Progenitor cell of endocrine pancreas (in vitro differentiated cells): ENCODE measurements at regions not wholly inside any gene's neighbourhood (a gene's known extent, or its start where the extent isn't known, plus 50 kb on each side); places are given as distances from the start of the nearest gene placed in this dataset.
A peak's percentile ranks its signal among the peaks of the same experiment; 100 is the strongest.

ENCODE experiments used
- DNase-seq: peaks from one replicate; pipeline ENCODE4 v3.0.0; 2021; ENCODE audit warnings: low spot score; ENCODE audit not compliant: unreplicated experiment
- H3K27ac Mint-ChIP-seq: 2 replicates; pipeline ENCODE4 v1.8.0; 2021; ENCODE audit warnings: mild to moderate bottlenecking, moderate library complexity, mixed read lengths
- H3K27me3 Mint-ChIP-seq: 2 replicates; pipeline ENCODE4 v1.8.0; 2021; ENCODE audit warnings: mixed read lengths
- H3K36me3 Mint-ChIP-seq: 2 replicates; pipeline ENCODE4 v1.8.0; 2022; ENCODE audit warnings: mixed read lengths; ENCODE audit not compliant: insufficient read depth
- H3K4me1 Mint-ChIP-seq: 2 replicates; pipeline ENCODE4 v1.8.0; 2021; ENCODE audit warnings: low read depth, mixed read lengths
- H3K4me3 Mint-ChIP-seq: 2 replicates; pipeline ENCODE4 v1.8.0; 2021; ENCODE audit warnings: low read depth, mild to moderate bottlenecking, moderate library complexity, mixed read lengths
- H3K9me3 Mint-ChIP-seq: 2 replicates; pipeline ENCODE4 v1.8.0; 2021; ENCODE audit warnings: low read depth, mixed read lengths
- TF ChIP-seq, protein P1 (sequence below): fragments of 200-600 bp; sonication (generic); IDR thresholded peaks from one replicate; pipeline ENCODE4 v1.5.0; 2021; ENCODE audit warnings: antibody characterized with exemption, mild to moderate bottlenecking; ENCODE audit not compliant: unreplicated experiment

DNA sequence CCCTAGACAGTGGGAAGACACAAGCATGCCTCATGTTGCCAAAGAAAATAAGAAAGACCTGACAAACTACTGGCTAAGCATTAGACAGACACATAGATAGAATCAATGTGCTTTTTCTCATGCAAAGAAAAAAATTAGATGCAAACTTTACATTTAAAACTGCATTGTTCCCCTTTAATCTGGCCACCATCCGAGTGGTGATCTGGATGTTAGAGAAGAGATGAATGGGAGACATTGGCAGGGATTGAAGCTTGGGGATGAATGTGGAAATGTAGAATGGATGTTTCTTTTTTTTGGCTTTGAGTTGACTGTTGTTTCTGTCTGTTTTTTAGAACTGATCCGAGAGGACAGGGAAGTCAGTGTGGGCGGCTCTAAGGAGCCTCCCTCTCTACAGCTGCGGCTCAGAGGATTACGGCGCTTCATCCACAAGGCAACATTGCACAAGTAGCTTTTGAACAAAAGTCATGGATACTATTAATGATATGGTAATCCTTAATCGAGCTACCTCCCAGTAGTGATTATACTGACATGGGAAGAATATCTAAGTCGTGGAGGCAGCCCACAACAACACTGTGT, 53.0 kb downstream of the HELT start:
- H3K4me3 Mint-ChIP-seq = no peak overlapping the region
- no peaks in the 10 kb centered on the region for H3K36me3 Mint-ChIP-seq
- H3K4me1 Mint-ChIP-seq = no peaks in the 10 kb centered on the region
- H3K9me3 Mint-ChIP-seq = no peaks in the 10 kb centered on the region
- TF ChIP-seq, protein P1, sequence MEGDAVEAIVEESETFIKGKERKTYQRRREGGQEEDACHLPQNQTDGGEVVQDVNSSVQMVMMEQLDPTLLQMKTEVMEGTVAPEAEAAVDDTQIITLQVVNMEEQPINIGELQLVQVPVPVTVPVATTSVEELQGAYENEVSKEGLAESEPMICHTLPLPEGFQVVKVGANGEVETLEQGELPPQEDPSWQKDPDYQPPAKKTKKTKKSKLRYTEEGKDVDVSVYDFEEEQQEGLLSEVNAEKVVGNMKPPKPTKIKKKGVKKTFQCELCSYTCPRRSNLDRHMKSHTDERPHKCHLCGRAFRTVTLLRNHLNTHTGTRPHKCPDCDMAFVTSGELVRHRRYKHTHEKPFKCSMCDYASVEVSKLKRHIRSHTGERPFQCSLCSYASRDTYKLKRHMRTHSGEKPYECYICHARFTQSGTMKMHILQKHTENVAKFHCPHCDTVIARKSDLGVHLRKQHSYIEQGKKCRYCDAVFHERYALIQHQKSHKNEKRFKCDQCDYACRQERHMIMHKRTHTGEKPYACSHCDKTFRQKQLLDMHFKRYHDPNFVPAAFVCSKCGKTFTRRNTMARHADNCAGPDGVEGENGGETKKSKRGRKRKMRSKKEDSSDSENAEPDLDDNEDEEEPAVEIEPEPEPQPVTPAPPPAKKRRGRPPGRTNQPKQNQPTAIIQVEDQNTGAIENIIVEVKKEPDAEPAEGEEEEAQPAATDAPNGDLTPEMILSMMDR = no peak
- H3K27me3 Mint-ChIP-seq = peaks cover 18% of the 10 kb centered on the region
- peak overlapping the region; percentile 30 for H3K27ac Mint-ChIP-seq
- DNase-seq = no peak

- Mint-ChIP-seq H3K27me3 (peaks cover 18% of the 10 kb centered on the region), H3K4me1 (no peaks in the 10 kb centered on the region), H3K27ac (no peak overlapping the region), H3K9me3 (no peaks in the 10 kb centered on the region), H3K4me3 (no peak overlapping the region), H3K36me3 (no peaks in the 10 kb centered on the region)
- TF ChIP-seq, protein P1 = no peak
- no peak for DNase-seq
These were observed 61.1 kb downstream of the HELT start for GRCh38 chr4:185079271-185079905.

- peaks cover 22% of the 10 kb centered on the region for H3K27me3 Mint-ChIP-seq
- H3K4me3 Mint-ChIP-seq = no peak overlapping the region
- no peaks in the 10 kb centered on the region for H3K4me1 Mint-ChIP-seq
- no peaks in the 10 kb centered on the region for H3K9me3 Mint-ChIP-seq
- no peak overlapping the region for H3K27ac Mint-ChIP-seq
- TF ChIP-seq, protein P1 = no peak
- no peaks in the 10 kb centered on the region for H3K36me3 Mint-ChIP-seq
- no peak for DNase-seq
These were observed 62.3 kb downstream of the HELT start for GRCh38 chr4:185080545-185080944.

GRCh38 chr4:185082561-185082960, 60.5 kb upstream of the SLC25A4 start:
- H3K27ac Mint-ChIP-seq = no peak overlapping the region
- DNase-seq = no peak
- no peaks in the 10 kb centered on the region for H3K4me1 Mint-ChIP-seq
- H3K9me3 Mint-ChIP-seq = no peaks in the 10 kb centered on the region
- no peaks in the 10 kb centered on the region for H3K36me3 Mint-ChIP-seq
- peaks cover 26% of the 10 kb centered on the region for H3K27me3 Mint-ChIP-seq
- H3K4me3 Mint-ChIP-seq = no peak overlapping the region
- TF ChIP-seq, protein P1 = no peak

- TF ChIP-seq, protein P1 = no peak
- DNase-seq = no peak
These were observed 57.0 kb upstream of the SLC25A4 start for GRCh38 chr4:185086053-185086452.

More at GRCh38 chr4:185086053-185086452, 57.0 kb upstream of the SLC25A4 start:
- no peaks in the 10 kb centered on the region for H3K4me1 Mint-ChIP-seq
- H3K27ac Mint-ChIP-seq = no peak overlapping the region
- peaks cover 23% of the 10 kb centered on the region for H3K27me3 Mint-ChIP-seq
- H3K9me3 Mint-ChIP-seq = no peaks in the 10 kb centered on the region
- no peaks in the 10 kb centered on the region for H3K36me3 Mint-ChIP-seq
- no peak overlapping the region for H3K4me3 Mint-ChIP-seq
